Uterus (tissue), 2 donors: ENCODE measurements at regions not wholly inside any gene's neighbourhood (a gene's known extent, or its start where the extent isn't known, plus 50 kb on each side); places are given as distances from the start of the nearest gene placed in this dataset.

Experiments
- POLR2A ChIP-seq, 2 donors: fragments of 450-650 bp; IDR thresholded peaks; one replicate each; pipeline ENCODE4 v1.6.1; 2016; ENCODE audit warnings: antibody characterized with exemption in 2 of 2, mild to moderate bottlenecking in 1 of 2, moderate library complexity in 1 of 2
- TF ChIP-seq, protein P1 (sequence below), 4 experiments: fragments of 200-600 bp in 2 of 4; fragments of 450-650 bp in 2 of 4; sonication (generic) in 2 of 4; IDR thresholded peaks; one replicate each; pipeline ENCODE4 v1.5.1; 2016 to 2019; ENCODE audit warnings: antibody characterized with exemption in 4 of 4, mild to moderate bottlenecking in 2 of 4, moderate library complexity in 1 of 4

GRCh38 chr6:80433010-80433672, 326.7 kb downstream of the BCKDHB start:
- TF ChIP-seq, protein P1, sequence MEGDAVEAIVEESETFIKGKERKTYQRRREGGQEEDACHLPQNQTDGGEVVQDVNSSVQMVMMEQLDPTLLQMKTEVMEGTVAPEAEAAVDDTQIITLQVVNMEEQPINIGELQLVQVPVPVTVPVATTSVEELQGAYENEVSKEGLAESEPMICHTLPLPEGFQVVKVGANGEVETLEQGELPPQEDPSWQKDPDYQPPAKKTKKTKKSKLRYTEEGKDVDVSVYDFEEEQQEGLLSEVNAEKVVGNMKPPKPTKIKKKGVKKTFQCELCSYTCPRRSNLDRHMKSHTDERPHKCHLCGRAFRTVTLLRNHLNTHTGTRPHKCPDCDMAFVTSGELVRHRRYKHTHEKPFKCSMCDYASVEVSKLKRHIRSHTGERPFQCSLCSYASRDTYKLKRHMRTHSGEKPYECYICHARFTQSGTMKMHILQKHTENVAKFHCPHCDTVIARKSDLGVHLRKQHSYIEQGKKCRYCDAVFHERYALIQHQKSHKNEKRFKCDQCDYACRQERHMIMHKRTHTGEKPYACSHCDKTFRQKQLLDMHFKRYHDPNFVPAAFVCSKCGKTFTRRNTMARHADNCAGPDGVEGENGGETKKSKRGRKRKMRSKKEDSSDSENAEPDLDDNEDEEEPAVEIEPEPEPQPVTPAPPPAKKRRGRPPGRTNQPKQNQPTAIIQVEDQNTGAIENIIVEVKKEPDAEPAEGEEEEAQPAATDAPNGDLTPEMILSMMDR (IDR thresholded peaks at IDR 0.05): no peak
- no peak for TF ChIP-seq POLR2A (IDR thresholded peaks at IDR 0.05)
